AG04450 (cell line): ENCODE measurements at regions not wholly inside any gene's neighbourhood (a gene's known extent, or its start where the extent isn't known, plus 50 kb on each side); places are given as distances from the start of the nearest gene placed in this dataset.

Experiments
- CTCF ChIA-PET: fragments of 300-600, 350-600 bp; formaldehyde crosslinking; extraction: SDS; loops from one replicate; lab custom pipeline; 2022; ENCODE audit warnings: antibody characterized with exemption, inconsistent platforms; lab: Charles Lee
- POLR2A ChIA-PET: fragments of 350-600 bp; formaldehyde crosslinking; extraction: SDS; loops from one replicate; lab custom pipeline; 2021; ENCODE audit warnings: antibody characterized with exemption, inconsistent platforms; lab: Yijun Ruan, JAX
- DNase-seq: peaks from one replicate; pipeline ENCODE4 v3.0.0-alpha.2; 2011; ENCODE audit warnings: low read depth, low spot score
- H3K27ac ChIP-seq: one replicate; pipeline ENCODE4 v1.5.1; 2012; ENCODE audit warnings: low read depth, low read length, control low read depth
- H3K27me3 ChIP-seq: one replicate; pipeline ENCODE4 v1.6.0; 2012; ENCODE audit warnings: low read length; ENCODE audit not compliant: control insufficient read depth, insufficient read depth
- H3K4me3 ChIP-seq: 2 replicates; pipeline ENCODE4 v1.5.1; 2011; ENCODE audit warnings: mild to moderate bottlenecking, low read depth, low read length, control low read depth
- H3K9me3 ChIP-seq: 2 replicates; pipeline ENCODE4 v1.5.1; 2012; ENCODE audit warnings: low read length; ENCODE audit not compliant: control insufficient read depth, insufficient read depth
- CTCF ChIP-seq: IDR thresholded peaks from 2 replicates; pipeline ENCODE4 v1.5.1; 2011; ENCODE audit warnings: low read depth, low read length, control low read depth, inconsistent platforms

- no peak overlapping the region for H3K27ac ChIP-seq
- TF ChIP-seq CTCF: no peak
- CTCF ChIA-PET: interaction anchor here (1.0 to 1.1 kb wide), 3 partner anchors 14 to 170 kb away, joined by 3 read pairs; no protein-coding TSS in a partner anchor
- H3K27me3 ChIP-seq: no peaks in the 10 kb centered on the region
- no peak overlapping the region for H3K4me3 ChIP-seq
- POLR2A ChIA-PET: no interaction called here
- DNase-seq: no peak
- H3K9me3 ChIP-seq: no peaks in the 10 kb centered on the region
Observed at GRCh38 chr13:44266772-44267171, 106.9 kb upstream of the SERP2 start.

DNA sequence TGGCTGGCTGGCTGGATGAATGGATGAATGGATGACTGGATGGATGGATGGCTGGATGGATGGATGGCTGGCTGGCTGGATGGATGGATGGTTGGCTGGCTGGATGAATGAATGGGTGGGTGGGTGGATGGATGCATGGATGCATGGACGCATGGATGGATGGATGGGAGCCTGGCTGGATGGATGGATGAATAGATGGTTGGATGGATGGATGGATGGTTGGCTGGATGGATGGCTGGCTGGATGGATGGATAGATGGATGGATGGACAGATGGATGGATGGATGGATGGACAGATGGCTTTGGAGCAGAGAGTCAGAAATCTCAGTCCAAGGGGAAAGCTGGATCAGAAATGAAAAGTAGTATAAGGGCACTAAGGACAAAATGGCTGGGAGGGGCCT is 106.4 kb upstream of the SERP2 start:
- no peaks in the 10 kb centered on the region for H3K9me3 ChIP-seq
- no peak for TF ChIP-seq CTCF
- no peaks in the 10 kb centered on the region for H3K27me3 ChIP-seq
- no peak overlapping the region for H3K4me3 ChIP-seq
- ChIA-PET CTCF (interaction anchor here (1.0 to 1.1 kb wide), 2 partner anchors 76 to 170 kb away, joined by 3 read pairs; no protein-coding TSS in a partner anchor), POLR2A (interaction anchor here (0.6 kb wide), 1 partner anchor 101 kb away, joined by 3 read pairs; no protein-coding TSS in a partner anchor)
- no peak for DNase-seq
- no peak overlapping the region for H3K27ac ChIP-seq

DNA sequence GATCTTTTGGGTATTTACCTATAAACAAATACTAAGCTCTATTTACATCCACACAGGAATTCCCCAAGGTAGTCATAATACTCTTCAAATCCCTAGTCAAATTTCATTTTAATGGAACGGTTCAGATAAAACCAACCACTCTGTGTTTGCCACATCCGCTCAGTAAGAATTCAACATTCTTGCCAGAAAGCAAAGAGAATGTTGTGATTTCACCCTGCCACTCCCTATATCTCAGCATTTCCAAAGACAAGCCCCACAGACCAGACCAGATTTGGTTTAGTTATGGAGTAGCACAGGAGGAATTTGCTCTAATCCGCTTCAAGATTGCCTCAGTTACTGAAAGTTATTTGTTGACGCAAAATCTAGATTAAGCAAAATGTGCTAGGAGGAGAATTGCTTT is 105.6 kb upstream of the SERP2 start:
- no peaks in the 10 kb centered on the region for H3K9me3 ChIP-seq
- TF ChIP-seq CTCF: no peak
- ChIA-PET CTCF (interaction anchor here (1.1 kb wide), 1 partner anchor 77 kb away, joined by 3 read pairs; no protein-coding TSS in a partner anchor), POLR2A (no interaction called here)
- no peaks in the 10 kb centered on the region for H3K27me3 ChIP-seq
- no peak overlapping the region for H3K4me3 ChIP-seq
- DNase-seq: peak; percentile 36
- no peak overlapping the region for H3K27ac ChIP-seq

GRCh38 chr13:44268980-44269379 is 104.6 kb upstream of the SERP2 start:
- POLR2A ChIA-PET: no interaction called here
- no peak for TF ChIP-seq CTCF

GRCh38 chr13:44270150-44270549 is 103.5 kb upstream of the SERP2 start:
- Histone ChIP-seq H3K27ac (peak overlapping the region; percentile 35), H3K9me3 (no peaks in the 10 kb centered on the region), H3K4me3 (no peak overlapping the region), H3K27me3 (no peaks in the 10 kb centered on the region)
- no peak for TF ChIP-seq CTCF
- POLR2A ChIA-PET: interaction anchor here (1.2 to 1.7 kb wide), 2 partner anchors 36 to 166 kb away, joined by 3 to 9 read pairs; no protein-coding TSS in a partner anchor
- DNase-seq: no peak
- CTCF ChIA-PET: no interaction called here

More at GRCh38 chr13:44268980-44269379, 104.6 kb upstream of the SERP2 start:
- Histone ChIP-seq H3K27me3 (no peaks in the 10 kb centered on the region), H3K4me3 (no peak overlapping the region), H3K27ac (no peak overlapping the region), H3K9me3 (no peaks in the 10 kb centered on the region)
- no peak for DNase-seq
- CTCF ChIA-PET: no interaction called here
